K562 (cell line): ENCODE measurements at regions not wholly inside any gene's neighbourhood (a gene's known extent, or its start where the extent isn't known, plus 50 kb on each side); places are given as distances from the start of the nearest gene placed in this dataset.

Source experiments
- ATAC-seq: fragments of 200-7000 bp; cut with Tn5 transposase; 3 replicates; pipeline ENCODE4 v1.9.1; 2020; ENCODE audit warnings: moderate library complexity
- BruUV-seq: library from RNA; stranded (reverse); fragments of 400-500 nt; replicated peaks from 2 replicates; lab custom pipeline; 2021; lab: Mats Ljungman, UMichigan
- CTCF ChIA-PET: fragments of 300-600 bp; formaldehyde crosslinking; extraction: SDS; loops from one replicate; lab custom pipeline; 2021; ENCODE audit warnings: low intra/inter-chr PET ratio; lab: Yijun Ruan, JAX
- POLR2A ChIA-PET: fragments of 300-600, 350-650 bp; sonication (Branson Sonifier 250); formaldehyde crosslinking; extraction: SDS; loops from one replicate; lab custom pipeline; 2021; ENCODE audit warnings: antibody characterized with exemption, inconsistent platforms; lab: Yijun Ruan, JAX
- DNase-seq, 4 experiments: peaks; one replicate each; pipeline versions ENCODE4 v3.0.0 to v3.0.0-alpha.2; 2011 to 2018; ENCODE audit warnings: low spot score in 3 of 4, mixed read lengths in 3 of 4; ENCODE audit errors: extremely low read depth in 1 of 4
- FAIRE-seq: peaks from 2 replicates; lab custom pipeline; 2011; peaks lifted over from hg19 to GRCh38; lab: Jason Lieb, UNC
- H2AFZ ChIP-seq: 2 replicates; pipeline ENCODE4 v1.6.0; 2011; ENCODE audit warnings: low read depth, low read length, control low read depth, inconsistent platforms
- H3K27ac ChIP-seq: fragments of 200-600 bp; 3 replicates; pipeline ENCODE4 v1.8.0; 2011; ENCODE audit warnings: low read depth, mild to moderate bottlenecking, control low read depth, inconsistent platforms, low read length, moderate library complexity, mixed read lengths; ENCODE audit errors: extremely low read depth
- H3K27me3 ChIP-seq, 2 experiments: fragments of 300-600 bp in 1 of 2; 2 replicates in 1 of 2; 3 replicates in 1 of 2; pipeline versions ENCODE4 v1.6.0 to v1.8.0; 2011; ENCODE audit warnings: inconsistent platforms in 2 of 2, low read length in 2 of 2, mild to moderate bottlenecking in 1 of 2, mixed read lengths in 1 of 2, moderate library complexity in 1 of 2; ENCODE audit not compliant: control insufficient read depth in 2 of 2, insufficient read depth in 2 of 2
- H3K36me3 ChIP-seq: fragments of 300-600 bp; 3 replicates; pipeline ENCODE4 v1.8.0; 2011; ENCODE audit warnings: mild to moderate bottlenecking, low read length, inconsistent platforms; ENCODE audit not compliant: control insufficient read depth, insufficient read depth
- H3K4me1 ChIP-seq, 2 experiments: fragments of 200-600 bp in 1 of 2; replicated peaks in 1 of 2; 2 replicates in 1 of 2; 3 replicates in 1 of 2; pipeline versions ENCODE4 v1.5.1 to v1.8.0; 2011; ENCODE audit warnings: inconsistent platforms in 2 of 2, low read length in 2 of 2, mild to moderate bottlenecking in 1 of 2, mixed read lengths in 1 of 2, moderate library complexity in 1 of 2; ENCODE audit not compliant: control insufficient read depth in 2 of 2, insufficient read depth in 2 of 2
- H3K4me2 ChIP-seq: 2 replicates; pipeline ENCODE4 v1.6.1; 2011; ENCODE audit warnings: low read length, control low read depth, inconsistent platforms, mixed read lengths; ENCODE audit not compliant: insufficient read depth
- H3K4me3 ChIP-seq: fragments of 200-600 bp; sonication (generic), shearing (Covaris generic); 2 replicates; pipeline ENCODE4 v1.5.1; 2016; ENCODE audit warnings: control low read depth, inconsistent platforms
- H3K79me2 ChIP-seq: fragments of 200-600 bp; 3 replicates; pipeline ENCODE4 v1.8.0; 2011; ENCODE audit warnings: low read length, inconsistent platforms; ENCODE audit not compliant: control insufficient read depth, insufficient read depth
- H3K9ac ChIP-seq, 2 experiments: 2 replicates each; pipeline versions ENCODE4 v1.6.0 to v1.6.1; 2011; ENCODE audit warnings: low read depth in 2 of 2, low read length in 2 of 2, control low read depth in 1 of 2, inconsistent platforms in 1 of 2, mild to moderate bottlenecking in 1 of 2, mixed read lengths in 1 of 2; ENCODE audit not compliant: insufficient read depth in 1 of 2
- H3K9me1 ChIP-seq: one replicate; pipeline ENCODE4 v1.6.0; 2011; ENCODE audit warnings: inconsistent platforms, mild to moderate bottlenecking, low read length, moderate library complexity; ENCODE audit not compliant: control insufficient read depth, insufficient read depth
- H3K9me3 ChIP-seq: replicated peaks from 2 replicates; pipeline ENCODE4 v1.5.1; 2011; ENCODE audit warnings: low read depth, low read length, inconsistent platforms; ENCODE audit not compliant: control insufficient read depth, insufficient read depth
- H4K20me1 ChIP-seq: replicated peaks from 2 replicates; pipeline ENCODE4 v1.6.1; 2011; ENCODE audit warnings: low read length, inconsistent platforms, mixed read lengths; ENCODE audit not compliant: control insufficient read depth, insufficient read depth
- GTF2E2 ChIP-seq: fragments of 200-800 bp; sonication (Bioruptor generic); IDR thresholded peaks from 2 replicates; pipeline ENCODE4 v1.6.1; 2016; ENCODE audit warnings: missing genetic modification characterization, missing compliant biosample characterization
- HIVEP1 ChIP-seq: fragments of 250-450 bp; sonication (Bioruptor Pico); IDR thresholded peaks from 2 replicates; pipeline ENCODE4 v1.4.0; 2020; ENCODE audit warnings: mild to moderate bottlenecking
- NRF1 ChIP-seq, 2 experiments: fragments of 450-650 bp; IDR thresholded peaks in 1 of 2; conservative IDR thresholded peaks in 1 of 2; 2 replicates each; pipeline ENCODE4 v1.6.1; 2014; ENCODE audit warnings: mild to moderate bottlenecking in 2 of 2
- TCF7 ChIP-seq: sonication (generic); IDR thresholded peaks from 2 replicates; pipeline ENCODE4 v1.6.1; 2016; ENCODE audit warnings: antibody characterized with exemption, borderline replicate concordance
- ZKSCAN1 ChIP-seq: fragments of 150-350 bp; IDR thresholded peaks from 2 replicates; pipeline ENCODE4 v1.6.1; 2016; ENCODE audit warnings: low read depth, low read length
- WGBS: fragments of 100-300 bp; shearing (Covaris generic); methylation state at CpG from one replicate; pipeline ENCODE4 v1.1.6; 2016; ENCODE audit warnings: low coverage, mixed read lengths; ENCODE audit not compliant: insufficient coverage; ENCODE audit errors: missing lambda C conversion rate; 5-methylcytosine and 5-hydroxymethylcytosine counted together
- in situ Hi-C: fragments of 300-500 bp; cut with MboI; formaldehyde crosslinking; loops from 4 replicates; pipeline ENCODE4 v1.15.0; 2018; ENCODE audit warnings: inconsistent platforms, mixed read lengths
- intact Hi-C: fragments of 100-400 bp; cut with micrococcal nuclease; formaldehyde crosslinking; loops from 2 replicates; pipeline ENCODE4 v1.14.2; 2022
- TF ChIP-seq, protein P1 (sequence below): fragments of 250-450 bp; sonication (Bioruptor Pico); IDR thresholded peaks from 2 replicates; pipeline ENCODE4 v1.9.0; 2021; ENCODE audit warnings: mild to moderate bottlenecking, inconsistent platforms
- TF ChIP-seq, protein P2 (sequence below): sonication (generic); formaldehyde crosslinking; IDR thresholded peaks from 2 replicates; pipeline ENCODE4 v1.8.0; 2023; ENCODE audit warnings: missing genetic modification reagents, mild to moderate bottlenecking, borderline replicate concordance

DNA sequence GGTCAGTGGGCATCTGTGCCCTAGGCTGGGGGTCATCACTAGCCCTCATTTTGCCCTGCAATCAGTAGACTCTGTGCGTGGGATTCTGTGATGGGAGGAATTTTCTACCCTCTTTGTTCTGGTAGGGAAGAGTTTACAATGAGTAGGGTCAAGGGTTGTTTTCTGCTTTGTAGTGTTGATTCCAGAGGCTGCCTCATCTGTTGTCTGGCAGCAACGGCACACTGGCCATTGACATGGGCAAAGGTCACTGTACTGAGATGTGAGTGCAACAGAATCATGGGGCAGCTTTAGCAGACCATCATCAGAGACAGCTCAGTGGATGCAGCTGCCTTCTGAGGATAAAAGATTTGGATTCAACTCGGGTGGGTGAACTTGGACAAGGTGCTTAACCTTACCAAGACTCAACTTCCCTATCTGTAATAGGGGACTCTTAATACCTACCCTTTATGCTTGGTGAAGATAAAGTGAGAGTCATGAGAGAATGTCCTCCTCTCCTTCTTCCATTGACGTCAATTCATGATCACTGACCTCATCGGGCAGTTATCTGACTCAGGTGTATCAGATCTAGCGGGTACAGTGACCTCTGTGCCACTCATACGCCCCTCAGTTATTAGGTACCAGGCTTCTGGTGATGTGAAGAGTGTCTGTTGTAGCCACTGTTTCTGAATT lies 127.5 kb downstream of the RPLP1 start:
- Histone ChIP-seq H3K9me1 (no peaks in the 10 kb centered on the region), H3K79me2 (no peaks in the 10 kb centered on the region), H3K9me3 (no peaks in the 10 kb centered on the region), H3K27ac (no peak overlapping the region), H3K9ac (no peak overlapping the region), H3K36me3 (no peaks in the 10 kb centered on the region), H3K4me2 (no peak overlapping the region), H3K27me3 (peaks cover 11 to 32% of the 10 kb centered on the region in 2 experiments), H4K20me1 (peaks cover 8% of the 10 kb centered on the region; the same call in 1 of the 2 replicates), H3K4me3 (no peak overlapping the region), H2AFZ (no peak overlapping the region), H3K4me1 (no peaks in the 10 kb centered on the region)
- TF ChIP-seq, protein P1, sequence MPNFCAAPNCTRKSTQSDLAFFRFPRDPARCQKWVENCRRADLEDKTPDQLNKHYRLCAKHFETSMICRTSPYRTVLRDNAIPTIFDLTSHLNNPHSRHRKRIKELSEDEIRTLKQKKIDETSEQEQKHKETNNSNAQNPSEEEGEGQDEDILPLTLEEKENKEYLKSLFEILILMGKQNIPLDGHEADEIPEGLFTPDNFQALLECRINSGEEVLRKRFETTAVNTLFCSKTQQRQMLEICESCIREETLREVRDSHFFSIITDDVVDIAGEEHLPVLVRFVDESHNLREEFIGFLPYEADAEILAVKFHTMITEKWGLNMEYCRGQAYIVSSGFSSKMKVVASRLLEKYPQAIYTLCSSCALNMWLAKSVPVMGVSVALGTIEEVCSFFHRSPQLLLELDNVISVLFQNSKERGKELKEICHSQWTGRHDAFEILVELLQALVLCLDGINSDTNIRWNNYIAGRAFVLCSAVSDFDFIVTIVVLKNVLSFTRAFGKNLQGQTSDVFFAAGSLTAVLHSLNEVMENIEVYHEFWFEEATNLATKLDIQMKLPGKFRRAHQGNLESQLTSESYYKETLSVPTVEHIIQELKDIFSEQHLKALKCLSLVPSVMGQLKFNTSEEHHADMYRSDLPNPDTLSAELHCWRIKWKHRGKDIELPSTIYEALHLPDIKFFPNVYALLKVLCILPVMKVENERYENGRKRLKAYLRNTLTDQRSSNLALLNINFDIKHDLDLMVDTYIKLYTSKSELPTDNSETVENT = no peak
- no peak for TF ChIP-seq GTF2E2 (tag)
- TF ChIP-seq ZKSCAN1 = no peak
- TF ChIP-seq NRF1 (conservative IDR thresholded peaks at IDR 0.05 in 1 of 2, IDR thresholded peaks at IDR 0.05 in 1 of 2) = no peak
- TF ChIP-seq HIVEP1 (CRISPR knock-in tag) = no peak
- no peak for TF ChIP-seq TCF7
- TF ChIP-seq, protein P2, sequence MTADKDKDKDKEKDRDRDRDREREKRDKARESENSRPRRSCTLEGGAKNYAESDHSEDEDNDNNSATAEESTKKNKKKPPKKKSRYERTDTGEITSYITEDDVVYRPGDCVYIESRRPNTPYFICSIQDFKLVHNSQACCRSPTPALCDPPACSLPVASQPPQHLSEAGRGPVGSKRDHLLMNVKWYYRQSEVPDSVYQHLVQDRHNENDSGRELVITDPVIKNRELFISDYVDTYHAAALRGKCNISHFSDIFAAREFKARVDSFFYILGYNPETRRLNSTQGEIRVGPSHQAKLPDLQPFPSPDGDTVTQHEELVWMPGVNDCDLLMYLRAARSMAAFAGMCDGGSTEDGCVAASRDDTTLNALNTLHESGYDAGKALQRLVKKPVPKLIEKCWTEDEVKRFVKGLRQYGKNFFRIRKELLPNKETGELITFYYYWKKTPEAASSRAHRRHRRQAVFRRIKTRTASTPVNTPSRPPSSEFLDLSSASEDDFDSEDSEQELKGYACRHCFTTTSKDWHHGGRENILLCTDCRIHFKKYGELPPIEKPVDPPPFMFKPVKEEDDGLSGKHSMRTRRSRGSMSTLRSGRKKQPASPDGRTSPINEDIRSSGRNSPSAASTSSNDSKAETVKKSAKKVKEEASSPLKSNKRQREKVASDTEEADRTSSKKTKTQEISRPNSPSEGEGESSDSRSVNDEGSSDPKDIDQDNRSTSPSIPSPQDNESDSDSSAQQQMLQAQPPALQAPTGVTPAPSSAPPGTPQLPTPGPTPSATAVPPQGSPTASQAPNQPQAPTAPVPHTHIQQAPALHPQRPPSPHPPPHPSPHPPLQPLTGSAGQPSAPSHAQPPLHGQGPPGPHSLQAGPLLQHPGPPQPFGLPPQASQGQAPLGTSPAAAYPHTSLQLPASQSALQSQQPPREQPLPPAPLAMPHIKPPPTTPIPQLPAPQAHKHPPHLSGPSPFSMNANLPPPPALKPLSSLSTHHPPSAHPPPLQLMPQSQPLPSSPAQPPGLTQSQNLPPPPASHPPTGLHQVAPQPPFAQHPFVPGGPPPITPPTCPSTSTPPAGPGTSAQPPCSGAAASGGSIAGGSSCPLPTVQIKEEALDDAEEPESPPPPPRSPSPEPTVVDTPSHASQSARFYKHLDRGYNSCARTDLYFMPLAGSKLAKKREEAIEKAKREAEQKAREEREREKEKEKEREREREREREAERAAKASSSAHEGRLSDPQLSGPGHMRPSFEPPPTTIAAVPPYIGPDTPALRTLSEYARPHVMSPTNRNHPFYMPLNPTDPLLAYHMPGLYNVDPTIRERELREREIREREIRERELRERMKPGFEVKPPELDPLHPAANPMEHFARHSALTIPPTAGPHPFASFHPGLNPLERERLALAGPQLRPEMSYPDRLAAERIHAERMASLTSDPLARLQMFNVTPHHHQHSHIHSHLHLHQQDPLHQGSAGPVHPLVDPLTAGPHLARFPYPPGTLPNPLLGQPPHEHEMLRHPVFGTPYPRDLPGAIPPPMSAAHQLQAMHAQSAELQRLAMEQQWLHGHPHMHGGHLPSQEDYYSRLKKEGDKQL (CRISPR knock-in tag) = no peak
- BruUV-seq = no TSS peak
- intact Hi-C loops = no loop called here
- WGBS = 2% methylated on average over 7 of the region's 7 CpGs
- ATAC-seq (no peak), FAIRE-seq (no peak), DNase-seq (no peak)
- in situ Hi-C loops = no loop called here
- ChIA-PET CTCF (no interaction called here), POLR2A (no interaction called here)
